Left ventricle myocardium superior (tissue), 1 donor: ENCODE measurements at regions not wholly inside any gene's neighbourhood (a gene's known extent, or its start where the extent isn't known, plus 50 kb on each side); places are given as distances from the start of the nearest gene placed in this dataset.
"Not testable (repeated sequence)": the region's sequence is repeated elsewhere in the genome, so short reads cannot be mapped to it uniquely, and the experiment has no call there.

Experiments used
- ATAC-seq: fragments of 200-7000 bp; cut with Tn5 transposase; one replicate; pipeline ENCODE4 v1.9.1; 2020; ENCODE audit warnings: mild to moderate bottlenecking, moderate library complexity
- DNase-seq: peaks from one replicate; pipeline ENCODE4 v3.0.0-alpha.2; 2020
- intact Hi-C: fragments of 100-400 bp; cut with micrococcal nuclease; formaldehyde crosslinking; loops from one replicate; pipeline ENCODE4 v1.11.0; 2022
- donor health status: DM: no; HTN: yes; CAD: no; lungs with severe emphysema.

GRCh38 chr12:75877763-75878621 lies 153.6 kb downstream of the PHLDA1 start:
- intact Hi-C loops, result no loop called here
- no peak for ATAC-seq
- no peak for DNase-seq

DNA sequence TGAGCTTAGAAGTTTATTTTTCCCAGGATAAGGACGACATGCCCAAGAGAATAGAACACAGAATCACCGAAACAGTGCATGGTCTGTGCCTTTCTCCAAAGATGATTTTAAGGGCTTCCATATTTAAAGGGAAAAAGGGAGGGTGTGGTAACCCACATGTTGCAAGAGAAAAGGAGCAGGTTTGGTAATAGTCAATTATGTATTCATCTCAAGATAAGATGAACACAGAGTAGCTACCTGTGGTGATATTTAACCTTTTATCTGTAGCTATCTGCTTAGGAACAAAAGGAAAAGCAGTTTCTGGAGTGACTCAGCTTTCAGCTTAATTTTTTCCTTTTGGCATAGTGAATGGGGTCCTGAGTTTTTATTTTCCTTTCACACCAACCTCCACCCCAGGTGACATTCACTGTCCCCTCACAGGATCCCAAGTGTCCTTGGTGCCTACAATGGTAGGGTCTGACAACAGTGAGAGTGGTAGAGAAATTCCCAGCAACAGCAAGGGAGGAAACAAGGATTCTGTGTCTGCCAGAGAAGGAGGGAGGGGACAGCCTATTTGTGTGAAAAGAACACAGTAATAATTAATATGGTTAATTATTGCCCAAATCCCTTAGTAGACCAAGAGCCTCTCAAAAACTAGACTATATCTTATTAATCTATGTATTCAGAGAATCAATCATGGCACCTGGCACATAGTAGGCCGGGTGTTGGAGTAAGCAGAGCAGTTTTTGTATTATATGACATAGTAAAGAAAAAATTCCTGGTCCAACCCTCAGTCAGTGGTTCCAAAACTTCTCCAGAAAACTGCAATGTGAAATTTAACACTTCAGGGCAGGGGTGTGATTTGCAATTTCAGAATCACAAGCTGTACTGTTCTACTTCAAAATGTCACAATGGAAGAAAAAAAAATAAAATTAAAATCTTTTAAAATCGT lies 154.5 kb downstream of the PHLDA1 start:
- ATAC-seq (no peak), DNase-seq (no peak)
- intact Hi-C loops, result no loop called here

DNA sequence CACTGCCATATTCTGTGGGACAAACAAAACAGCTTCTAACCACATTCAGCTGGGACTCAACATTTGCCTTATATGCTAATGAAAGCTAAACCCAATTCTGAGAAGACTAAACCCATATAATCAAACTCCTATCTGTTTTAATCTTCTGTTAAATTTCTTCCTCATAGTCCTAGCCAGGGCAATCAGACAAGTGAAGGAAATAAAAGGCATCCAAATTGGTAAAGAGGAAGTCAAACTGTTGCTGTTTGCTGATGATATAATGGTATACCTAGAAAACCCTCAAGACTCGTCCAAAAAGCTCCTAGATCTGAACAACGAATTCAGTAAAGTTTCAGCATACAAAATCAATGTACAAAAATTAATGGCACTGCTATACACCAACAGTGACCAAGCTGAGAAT lies 157.1 kb downstream of the PHLDA1 start:
- ATAC-seq (no peak), DNase-seq (no peak)
- intact Hi-C loops, result no loop called here

DNA sequence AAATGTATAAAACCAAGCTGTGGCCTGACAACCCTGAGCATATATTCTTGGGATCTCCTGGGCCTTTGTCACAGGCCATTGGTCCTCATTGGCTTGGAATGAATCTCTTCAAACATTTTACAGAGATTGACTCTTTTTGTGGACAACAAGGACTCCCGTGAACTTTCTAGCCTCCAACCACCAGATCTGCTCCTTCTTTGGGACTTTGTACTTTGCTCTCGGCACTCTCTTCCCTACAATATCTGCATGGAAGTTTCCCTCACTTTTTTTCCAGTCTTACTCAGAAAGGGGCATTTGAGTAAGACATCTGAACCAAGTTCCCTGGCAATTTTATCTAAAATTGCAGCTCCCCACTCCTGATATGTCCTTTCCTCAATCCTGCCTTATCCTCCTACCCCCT lies 158.8 kb downstream of the PHLDA1 start:
- intact Hi-C loops, result no loop called here
- DNase-seq (no peak), ATAC-seq (no peak)

- no peak for ATAC-seq
- intact Hi-C loops, result no loop called here
- no peak for DNase-seq
These were observed 160.7 kb downstream of the PHLDA1 start for GRCh38 chr12:75870878-75871277.

- ATAC-seq (peak; percentile 89), DNase-seq (peak; percentile 59)
- intact Hi-C loops, result no loop called here
These were observed 163.1 kb downstream of the PHLDA1 start for GRCh38 chr12:75868501-75868900.

DNA sequence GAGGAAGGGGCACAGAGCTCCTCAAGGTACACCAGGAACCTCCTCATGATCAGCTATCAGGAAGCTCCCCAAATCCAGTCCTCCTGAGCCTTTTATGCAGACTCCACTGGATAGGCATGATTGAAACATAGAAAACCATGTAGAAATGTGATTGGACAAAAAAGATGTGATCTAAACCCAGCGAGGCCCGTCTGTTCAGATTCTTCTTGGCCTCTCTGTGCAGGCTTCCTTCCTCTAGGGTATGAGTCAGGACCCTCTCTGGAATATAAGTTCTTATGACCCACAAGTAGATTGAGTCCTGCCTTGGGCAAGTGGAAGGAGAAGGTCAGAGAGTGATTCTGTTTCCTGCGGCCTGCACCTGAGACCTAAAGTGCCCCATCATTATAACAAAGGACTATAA lies 166.3 kb downstream of the PHLDA1 start:
- ATAC-seq, result no peak
- no peak for DNase-seq
- intact Hi-C loops, result no loop called here

DNA sequence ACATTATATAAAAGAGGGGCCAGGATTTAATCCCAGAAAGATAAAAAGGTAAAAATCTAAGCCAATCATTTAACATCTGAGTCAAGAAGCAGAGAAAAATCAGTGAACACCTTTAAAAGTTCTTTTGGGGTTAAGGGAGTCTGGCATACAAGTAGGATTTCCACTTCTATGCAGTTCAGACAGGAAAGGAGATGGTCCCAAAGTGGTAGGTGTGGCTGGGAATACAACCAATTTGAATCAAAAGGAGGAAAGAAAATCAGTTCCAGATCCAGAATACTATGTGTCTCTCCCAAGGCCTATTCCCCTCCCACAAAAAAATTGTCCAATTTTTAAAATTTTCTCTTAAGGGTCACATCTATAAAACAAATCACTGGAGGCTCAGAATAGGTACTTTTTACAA lies 167.4 kb downstream of the PHLDA1 start:
- intact Hi-C loops, result no loop called here
- ATAC-seq (no peak), DNase-seq (no peak)

- no peak for ATAC-seq
- no peak for DNase-seq
These were observed 168.0 kb downstream of the PHLDA1 start for GRCh38 chr12:75863533-75863932.

GRCh38 chr12:75862692-75863471 lies 168.7 kb downstream of the PHLDA1 start:
- DNase-seq, result no peak
- no peak for ATAC-seq
- intact Hi-C loops, result no loop called here

More at GRCh38 chr12:75863533-75863932, 168.0 kb downstream of the PHLDA1 start:
- intact Hi-C loops, result no loop called here

- intact Hi-C loops, result no loop called here
- no peak for DNase-seq
- ATAC-seq, result peak; percentile 33
These were observed 171.7 kb downstream of the PHLDA1 start for GRCh38 chr12:75859868-75860267.

GRCh38 chr12:75856235-75856634 lies 175.3 kb downstream of the PHLDA1 start:
- no peak for DNase-seq

DNA sequence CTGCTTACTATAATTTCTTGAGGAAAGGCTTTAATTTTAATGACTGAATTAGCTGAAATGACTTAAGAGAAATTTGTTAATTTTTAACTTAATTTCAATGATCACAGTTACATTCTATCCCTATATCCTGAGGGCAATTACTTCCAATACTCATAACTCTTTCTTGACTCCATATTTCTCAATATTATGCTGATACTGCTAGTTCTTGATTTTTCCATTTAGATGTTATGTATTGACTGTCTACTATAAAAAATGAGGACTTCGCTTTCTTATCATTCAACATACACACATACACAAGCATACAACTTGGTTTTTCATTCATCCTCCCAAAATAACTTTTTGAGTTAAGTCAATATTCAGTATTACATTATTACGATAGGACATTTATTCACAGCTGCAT lies 176.2 kb downstream of the PHLDA1 start:
- DNase-seq (no peak), ATAC-seq (no peak)
- intact Hi-C loops, result no loop called here

More at GRCh38 chr12:75856235-75856634, 175.3 kb downstream of the PHLDA1 start:
- intact Hi-C loops, result no loop called here
- peak; percentile 73 for ATAC-seq

DNA sequence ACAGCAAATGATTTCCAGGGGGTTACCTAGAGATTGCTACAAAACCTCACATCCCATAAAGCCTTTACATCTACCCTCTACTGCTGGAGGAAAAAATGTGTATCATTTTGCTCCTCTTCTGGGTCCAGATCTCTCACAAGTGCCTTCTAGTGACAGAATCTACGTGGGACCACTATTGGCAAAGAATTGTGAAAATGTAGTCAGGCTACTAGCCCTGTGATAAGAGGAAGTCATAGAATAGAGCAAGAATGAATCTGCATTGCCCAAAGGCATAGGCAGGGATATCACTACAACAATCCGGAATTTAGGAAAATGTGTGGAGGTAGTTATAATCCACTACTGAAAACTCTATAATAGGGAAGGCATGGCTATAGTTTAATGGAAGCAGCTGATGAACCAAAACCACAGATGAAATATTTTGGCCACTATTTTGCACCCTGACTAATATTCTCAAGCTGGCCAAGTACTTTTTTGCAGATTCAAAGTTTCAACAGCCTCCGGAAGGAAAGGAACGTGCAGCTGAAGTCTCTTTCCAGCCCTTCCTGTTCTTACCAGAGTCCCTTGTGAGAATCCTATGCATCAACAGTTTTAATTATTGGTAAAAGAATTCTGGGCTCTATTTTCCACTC lies 176.8 kb downstream of the PHLDA1 start:
- intact Hi-C loops, result no loop called here
- DNase-seq (no peak), ATAC-seq (peak; percentile 78)

DNA sequence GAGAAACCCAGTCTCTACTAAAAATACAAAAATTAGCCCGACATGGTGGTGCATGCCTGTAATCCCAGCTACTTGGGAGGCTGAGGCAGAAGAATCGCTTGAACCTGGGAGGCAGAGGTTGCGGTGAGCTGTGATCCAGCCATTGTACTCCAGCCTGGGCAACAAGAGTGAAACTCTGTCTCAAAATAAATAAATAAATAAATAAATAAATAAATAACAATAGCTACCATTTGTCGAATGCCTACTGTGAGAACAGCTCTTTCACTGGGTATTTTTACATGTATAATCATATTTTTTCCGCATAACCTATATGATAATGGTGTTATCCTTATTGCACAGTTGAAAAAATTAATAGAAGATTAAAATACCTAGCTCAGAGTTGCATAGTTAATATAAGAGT lies 177.4 kb downstream of the PHLDA1 start:
- DNase-seq, intact Hi-C loops, ATAC-seq: not testable (repeated sequence)

DNA sequence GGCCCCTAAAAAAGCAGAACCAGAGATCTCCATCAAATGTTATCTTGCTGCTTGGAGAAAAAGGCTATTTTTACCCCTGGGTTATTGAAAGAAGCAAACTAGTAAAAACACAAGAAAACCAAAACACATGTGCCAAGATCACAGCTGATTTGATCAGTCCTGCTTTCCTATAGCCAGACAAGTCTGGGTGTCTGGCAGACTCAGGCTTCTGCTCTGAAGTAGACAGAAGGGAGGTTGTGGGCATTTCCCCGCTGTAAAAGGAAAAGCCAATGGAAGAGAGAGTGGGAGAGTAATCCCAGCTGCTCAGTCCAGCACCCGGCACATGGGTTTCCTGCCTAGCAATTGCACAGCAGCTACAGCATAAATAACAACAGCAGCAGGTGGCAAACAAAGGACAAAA lies 177.9 kb downstream of the PHLDA1 start:
- intact Hi-C loops, result no loop called here
- ATAC-seq (no peak), DNase-seq (no peak)

DNA sequence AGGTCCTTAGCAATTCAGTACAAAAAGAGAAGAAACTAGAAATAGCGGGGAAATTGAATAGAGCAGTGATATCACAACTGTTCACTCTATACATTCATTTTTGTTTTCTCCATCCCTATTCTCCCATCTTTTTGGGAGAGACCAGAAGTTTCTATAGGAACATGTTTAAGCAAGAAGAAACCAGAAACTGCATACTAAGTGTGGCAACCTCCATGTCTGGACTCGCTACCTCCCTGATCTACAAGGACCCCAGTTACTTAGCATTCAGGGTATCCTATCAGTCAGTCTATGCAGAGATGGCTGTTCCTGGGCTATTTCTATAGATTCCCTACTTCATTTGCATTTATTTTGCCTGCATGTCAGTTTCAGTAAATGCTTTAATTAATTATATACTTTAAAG lies 178.6 kb downstream of the PHLDA1 start:
- ATAC-seq (no peak), DNase-seq (no peak)
- intact Hi-C loops, result no loop called here

DNA sequence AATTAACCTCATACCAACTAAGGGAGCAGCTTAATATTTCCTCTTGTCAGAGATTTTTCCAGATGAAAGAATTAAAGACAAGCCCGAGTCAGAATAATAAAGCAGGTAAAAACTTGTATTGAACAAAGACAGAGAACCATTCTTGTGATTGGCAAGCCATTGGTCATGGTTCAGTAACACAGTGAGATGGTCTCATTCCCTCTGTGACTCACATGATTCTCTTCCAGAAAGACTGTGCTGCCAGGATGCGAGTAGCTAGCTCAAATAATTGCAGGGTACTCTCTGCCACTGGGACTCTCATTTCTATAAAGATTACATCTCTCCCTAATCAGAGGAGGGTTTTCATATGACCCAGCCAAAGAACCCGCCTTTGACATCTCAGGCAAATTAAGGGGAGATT lies 179.4 kb downstream of the PHLDA1 start:
- DNase-seq (no peak), ATAC-seq (no peak)
- intact Hi-C loops, result no loop called here
